ENCODE measurements at regions not wholly inside any gene's neighbourhood (a gene's known extent, or its start where the extent isn't known, plus 50 kb on each side); places are given as distances from the start of the nearest gene placed in this dataset.

DNA sequence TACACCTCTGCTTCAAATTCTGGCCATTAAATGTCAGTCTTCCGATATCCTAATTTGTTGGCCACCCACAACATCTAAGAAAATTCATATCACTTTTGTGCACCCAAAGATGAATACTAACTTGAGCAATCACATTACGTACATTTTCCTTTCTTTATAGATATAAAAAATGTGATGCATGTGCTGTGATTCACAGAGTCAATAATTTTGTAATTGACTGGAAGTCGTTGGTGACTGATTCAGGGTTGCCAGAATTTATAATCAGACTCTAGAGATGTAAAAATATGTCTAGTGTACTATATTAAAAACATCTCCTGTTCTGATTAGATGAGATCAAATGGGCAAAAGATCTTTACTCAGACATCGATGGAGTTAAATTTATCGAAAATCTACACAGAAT, 150.0 kb upstream of the KCTD3 start:
- Histone ChIP-seq H3K27ac (ENCODE audit: control insufficient read depth, insufficient read depth) (no peak overlapping the region), H3K4me1 (ENCODE audit: control insufficient read depth, insufficient read depth, low read length) (no peaks in the 10 kb centered on the region), H3K36me3 (ENCODE audit: control insufficient read depth in 2 of 2, insufficient read depth in 2 of 2, low read length in 1 of 2) (no peaks in the 10 kb centered on the region), H3K4me2 (ENCODE audit: control insufficient read depth, insufficient read depth) (no peak overlapping the region), H3K27me3 (replicated peaks in 1 of 2; ENCODE audit: control insufficient read depth in 2 of 2, insufficient read depth in 2 of 2, low read length in 1 of 2) (no peaks in the 10 kb centered on the region), H3K9ac (ENCODE audit: control insufficient read depth, insufficient read depth, low read length) (no peak overlapping the region), H3K9me3 (replicated peaks; ENCODE audit: control insufficient read depth, insufficient read depth, low read length) (no peaks in the 10 kb centered on the region), H3K79me2 (ENCODE audit: control insufficient read depth, insufficient read depth, low read length) (no peaks in the 10 kb centered on the region), H3K4me3 (no peak overlapping the region), H4K20me1 (ENCODE audit: control insufficient read depth, insufficient read depth) (no peaks in the 10 kb centered on the region; the same call in 1 of the 2 replicates), H2AFZ (ENCODE audit: control insufficient read depth, low read depth, low read length) (no peak overlapping the region)
- ChIA-PET POLR2A (no interaction called here), RAD21 (ENCODE audit: unreplicated experiment) (no interaction called here), CTCF (no interaction called here), SMC1A (ENCODE audit: uncharacterized antibody, unreplicated experiment) (no interaction called here)
- intact Hi-C loops (cut with micrococcal nuclease; ENCODE audit: unreplicated experiment) (no loop called here), in situ Hi-C loops (cut with MboI) (no loop called here)
- ATAC-seq (no peak), FAIRE-seq (no peak), DNase-seq (ENCODE audit: low read depth, low spot score) (no peak)
- WGBS (ENCODE audit: insufficient coverage, insufficient replicate concordance, low lambda C conversion rate, missing lambda C conversion rate): 18% methylated on average over 5 of the region's 5 CpGs
- BruUV-seq (replicated peaks): no TSS peak
- TF ChIP-seq CBX3 (IDR thresholded peaks at IDR 0.05; ENCODE audit: borderline replicate concordance, low read depth) (no peak), RELA (IDR thresholded peaks at IDR 0.05; ENCODE audit: borderline replicate concordance, partially characterized antibody) (no peak), RCOR1 (conservative IDR thresholded peaks at IDR 0.05; ENCODE audit: low read depth, low read length) (no peak), SMC3 (IDR thresholded peaks at IDR 0.05; ENCODE audit: borderline replicate concordance, low read length) (no peak), POU2F2 (IDR thresholded peaks at IDR 0.05; ENCODE audit: borderline replicate concordance, low read depth, low read length) (no peak), RAD21 (IDR thresholded peaks at IDR 0.05; ENCODE audit: insufficient read depth, low read depth, low read length) (no peak), ATF7 (IDR thresholded peaks at IDR 0.05; ENCODE audit: low read depth) (no peak)
- TF ChIP-seq, protein P1, sequence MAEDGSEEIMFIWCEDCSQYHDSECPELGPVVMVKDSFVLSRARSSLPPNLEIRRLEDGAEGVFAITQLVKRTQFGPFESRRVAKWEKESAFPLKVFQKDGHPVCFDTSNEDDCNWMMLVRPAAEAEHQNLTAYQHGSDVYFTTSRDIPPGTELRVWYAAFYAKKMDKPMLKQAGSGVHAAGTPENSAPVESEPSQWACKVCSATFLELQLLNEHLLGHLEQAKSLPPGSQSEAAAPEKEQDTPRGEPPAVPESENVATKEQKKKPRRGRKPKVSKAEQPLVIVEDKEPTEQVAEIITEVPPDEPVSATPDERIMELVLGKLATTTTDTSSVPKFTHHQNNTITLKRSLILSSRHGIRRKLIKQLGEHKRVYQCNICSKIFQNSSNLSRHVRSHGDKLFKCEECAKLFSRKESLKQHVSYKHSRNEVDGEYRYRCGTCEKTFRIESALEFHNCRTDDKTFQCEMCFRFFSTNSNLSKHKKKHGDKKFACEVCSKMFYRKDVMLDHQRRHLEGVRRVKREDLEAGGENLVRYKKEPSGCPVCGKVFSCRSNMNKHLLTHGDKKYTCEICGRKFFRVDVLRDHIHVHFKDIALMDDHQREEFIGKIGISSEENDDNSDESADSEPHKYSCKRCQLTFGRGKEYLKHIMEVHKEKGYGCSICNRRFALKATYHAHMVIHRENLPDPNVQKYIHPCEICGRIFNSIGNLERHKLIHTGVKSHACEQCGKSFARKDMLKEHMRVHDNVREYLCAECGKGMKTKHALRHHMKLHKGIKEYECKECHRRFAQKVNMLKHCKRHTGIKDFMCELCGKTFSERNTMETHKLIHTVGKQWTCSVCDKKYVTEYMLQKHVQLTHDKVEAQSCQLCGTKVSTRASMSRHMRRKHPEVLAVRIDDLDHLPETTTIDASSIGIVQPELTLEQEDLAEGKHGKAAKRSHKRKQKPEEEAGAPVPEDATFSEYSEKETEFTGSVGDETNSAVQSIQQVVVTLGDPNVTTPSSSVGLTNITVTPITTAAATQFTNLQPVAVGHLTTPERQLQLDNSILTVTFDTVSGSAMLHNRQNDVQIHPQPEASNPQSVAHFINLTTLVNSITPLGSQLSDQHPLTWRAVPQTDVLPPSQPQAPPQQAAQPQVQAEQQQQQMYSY (CRISPR knock-in tag; IDR thresholded peaks at IDR 0.05): no peak
- TF ChIP-seq, protein P2, sequence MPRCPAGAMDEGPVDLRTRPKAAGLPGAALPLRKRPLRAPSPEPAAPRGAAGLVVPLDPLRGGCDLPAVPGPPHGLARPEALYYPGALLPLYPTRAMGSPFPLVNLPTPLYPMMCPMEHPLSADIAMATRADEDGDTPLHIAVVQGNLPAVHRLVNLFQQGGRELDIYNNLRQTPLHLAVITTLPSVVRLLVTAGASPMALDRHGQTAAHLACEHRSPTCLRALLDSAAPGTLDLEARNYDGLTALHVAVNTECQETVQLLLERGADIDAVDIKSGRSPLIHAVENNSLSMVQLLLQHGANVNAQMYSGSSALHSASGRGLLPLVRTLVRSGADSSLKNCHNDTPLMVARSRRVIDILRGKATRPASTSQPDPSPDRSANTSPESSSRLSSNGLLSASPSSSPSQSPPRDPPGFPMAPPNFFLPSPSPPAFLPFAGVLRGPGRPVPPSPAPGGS (IDR thresholded peaks at IDR 0.05; ENCODE audit: borderline replicate concordance, insufficient read depth, low read depth, low read length, poor library complexity, severe bottlenecking): no peak
- TF ChIP-seq, protein P3, sequence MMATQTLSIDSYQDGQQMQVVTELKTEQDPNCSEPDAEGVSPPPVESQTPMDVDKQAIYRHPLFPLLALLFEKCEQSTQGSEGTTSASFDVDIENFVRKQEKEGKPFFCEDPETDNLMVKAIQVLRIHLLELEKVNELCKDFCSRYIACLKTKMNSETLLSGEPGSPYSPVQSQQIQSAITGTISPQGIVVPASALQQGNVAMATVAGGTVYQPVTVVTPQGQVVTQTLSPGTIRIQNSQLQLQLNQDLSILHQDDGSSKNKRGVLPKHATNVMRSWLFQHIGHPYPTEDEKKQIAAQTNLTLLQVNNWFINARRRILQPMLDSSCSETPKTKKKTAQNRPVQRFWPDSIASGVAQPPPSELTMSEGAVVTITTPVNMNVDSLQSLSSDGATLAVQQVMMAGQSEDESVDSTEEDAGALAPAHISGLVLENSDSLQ (IDR thresholded peaks at IDR 0.05): no peak
- TF ChIP-seq, protein P4, sequence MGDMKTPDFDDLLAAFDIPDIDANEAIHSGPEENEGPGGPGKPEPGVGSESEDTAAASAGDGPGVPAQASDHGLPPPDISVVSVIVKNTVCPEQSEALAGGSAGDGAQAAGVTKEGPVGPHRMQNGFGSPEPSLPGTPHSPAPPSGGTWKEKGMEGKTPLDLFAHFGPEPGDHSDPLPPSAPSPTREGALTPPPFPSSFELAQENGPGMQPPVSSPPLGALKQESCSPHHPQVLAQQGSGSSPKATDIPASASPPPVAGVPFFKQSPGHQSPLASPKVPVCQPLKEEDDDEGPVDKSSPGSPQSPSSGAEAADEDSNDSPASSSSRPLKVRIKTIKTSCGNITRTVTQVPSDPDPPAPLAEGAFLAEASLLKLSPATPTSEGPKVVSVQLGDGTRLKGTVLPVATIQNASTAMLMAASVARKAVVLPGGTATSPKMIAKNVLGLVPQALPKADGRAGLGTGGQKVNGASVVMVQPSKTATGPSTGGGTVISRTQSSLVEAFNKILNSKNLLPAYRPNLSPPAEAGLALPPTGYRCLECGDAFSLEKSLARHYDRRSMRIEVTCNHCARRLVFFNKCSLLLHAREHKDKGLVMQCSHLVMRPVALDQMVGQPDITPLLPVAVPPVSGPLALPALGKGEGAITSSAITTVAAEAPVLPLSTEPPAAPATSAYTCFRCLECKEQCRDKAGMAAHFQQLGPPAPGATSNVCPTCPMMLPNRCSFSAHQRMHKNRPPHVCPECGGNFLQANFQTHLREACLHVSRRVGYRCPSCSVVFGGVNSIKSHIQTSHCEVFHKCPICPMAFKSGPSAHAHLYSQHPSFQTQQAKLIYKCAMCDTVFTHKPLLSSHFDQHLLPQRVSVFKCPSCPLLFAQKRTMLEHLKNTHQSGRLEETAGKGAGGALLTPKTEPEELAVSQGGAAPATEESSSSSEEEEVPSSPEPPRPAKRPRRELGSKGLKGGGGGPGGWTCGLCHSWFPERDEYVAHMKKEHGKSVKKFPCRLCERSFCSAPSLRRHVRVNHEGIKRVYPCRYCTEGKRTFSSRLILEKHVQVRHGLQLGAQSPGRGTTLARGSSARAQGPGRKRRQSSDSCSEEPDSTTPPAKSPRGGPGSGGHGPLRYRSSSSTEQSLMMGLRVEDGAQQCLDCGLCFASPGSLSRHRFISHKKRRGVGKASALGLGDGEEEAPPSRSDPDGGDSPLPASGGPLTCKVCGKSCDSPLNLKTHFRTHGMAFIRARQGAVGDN (IDR thresholded peaks at IDR 0.05): no peak
- TF ChIP-seq, protein P5, sequence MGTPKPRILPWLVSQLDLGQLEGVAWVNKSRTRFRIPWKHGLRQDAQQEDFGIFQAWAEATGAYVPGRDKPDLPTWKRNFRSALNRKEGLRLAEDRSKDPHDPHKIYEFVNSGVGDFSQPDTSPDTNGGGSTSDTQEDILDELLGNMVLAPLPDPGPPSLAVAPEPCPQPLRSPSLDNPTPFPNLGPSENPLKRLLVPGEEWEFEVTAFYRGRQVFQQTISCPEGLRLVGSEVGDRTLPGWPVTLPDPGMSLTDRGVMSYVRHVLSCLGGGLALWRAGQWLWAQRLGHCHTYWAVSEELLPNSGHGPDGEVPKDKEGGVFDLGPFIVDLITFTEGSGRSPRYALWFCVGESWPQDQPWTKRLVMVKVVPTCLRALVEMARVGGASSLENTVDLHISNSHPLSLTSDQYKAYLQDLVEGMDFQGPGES (IDR thresholded peaks at IDR 0.05): no peak
